H9 (cell line): ENCODE measurements at regions not wholly inside any gene's neighbourhood (a gene's known extent, or its start where the extent isn't known, plus 50 kb on each side); places are given as distances from the start of the nearest gene placed in this dataset.

Source experiments
- DNase-seq: peaks from one replicate; pipeline ENCODE4 v3.0.0-alpha.2; 2017
- H2AFZ ChIP-seq: one replicate; pipeline ENCODE4 v1.6.1; 2013; ENCODE audit warnings: mild to moderate bottlenecking, low read length, control low read depth, moderate library complexity
- H2AK5ac ChIP-seq: 2 replicates; pipeline ENCODE4 v1.6.1; 2013; ENCODE audit warnings: low read length, control low read depth, mixed read lengths; ENCODE audit not compliant: insufficient read length
- H2BK120ac ChIP-seq: one replicate; pipeline ENCODE4 v1.6.1; 2013; ENCODE audit warnings: low read depth, mild to moderate bottlenecking, low read length, control low read depth, inconsistent platforms; ENCODE audit not compliant: poor library complexity, severe bottlenecking
- H2BK12ac ChIP-seq: 2 replicates; pipeline ENCODE4 v1.6.1; 2013; ENCODE audit warnings: low read length, control low read depth, mixed read lengths, low read depth; ENCODE audit not compliant: insufficient read length
- H2BK15ac ChIP-seq: 2 replicates; pipeline ENCODE4 v1.6.1; 2013; ENCODE audit warnings: low read depth, low read length, control low read depth
- H2BK20ac ChIP-seq: one replicate; pipeline ENCODE4 v1.6.1; 2013; ENCODE audit warnings: low read depth, mild to moderate bottlenecking, low read length, control low read depth, inconsistent platforms; ENCODE audit not compliant: poor library complexity, severe bottlenecking
- H2BK5ac ChIP-seq: 2 replicates; pipeline ENCODE4 v1.6.1; 2013; ENCODE audit warnings: low read length, control low read depth, mixed read lengths; ENCODE audit not compliant: insufficient read length
- H3K14ac ChIP-seq: 2 replicates; pipeline ENCODE4 v1.6.1; 2013; ENCODE audit warnings: low read length, control low read depth; ENCODE audit not compliant: insufficient read depth
- H3K18ac ChIP-seq: 2 replicates; pipeline ENCODE4 v1.6.1; 2013; ENCODE audit warnings: low read depth, mild to moderate bottlenecking, mixed read lengths, low read length, control low read depth; ENCODE audit not compliant: insufficient read length
- H3K23ac ChIP-seq: 2 replicates; pipeline ENCODE4 v1.6.1; 2013; ENCODE audit warnings: low read length, control low read depth, mixed read lengths, low read depth; ENCODE audit not compliant: insufficient read length
- H3K23me2 ChIP-seq: 2 replicates; pipeline ENCODE4 v1.6.1; 2013; ENCODE audit warnings: low read depth, mild to moderate bottlenecking, mixed read lengths, low read length, control low read depth; ENCODE audit not compliant: insufficient read length, poor library complexity, severe bottlenecking
- H3K27ac ChIP-seq: 2 replicates; pipeline ENCODE4 v1.5.1; 2013; ENCODE audit warnings: low read length, control low read depth, mixed read lengths, low read depth; ENCODE audit not compliant: insufficient read length
- H3K27me3 ChIP-seq: 2 replicates; pipeline ENCODE4 v1.6.1; 2013; ENCODE audit warnings: low read length, control low read depth, inconsistent platforms; ENCODE audit not compliant: insufficient read depth
- H3K4ac ChIP-seq: 2 replicates; pipeline ENCODE4 v1.6.1; 2013; ENCODE audit warnings: low read depth, mild to moderate bottlenecking, control low read depth, inconsistent platforms, low read length, moderate library complexity
- H3K4me1 ChIP-seq: 2 replicates; pipeline ENCODE4 v1.6.1; 2013; ENCODE audit warnings: low read length, control low read depth, inconsistent platforms; ENCODE audit not compliant: insufficient read depth
- H3K4me2 ChIP-seq: 2 replicates; pipeline ENCODE4 v1.6.1; 2013; ENCODE audit warnings: low read length, control low read depth, mixed read lengths; ENCODE audit not compliant: insufficient read length, insufficient read depth
- H3K56ac ChIP-seq: 2 replicates; pipeline ENCODE4 v1.6.1; 2013; ENCODE audit warnings: low read depth, mild to moderate bottlenecking, mixed read lengths, low read length, control low read depth; ENCODE audit not compliant: insufficient read length
- H3K79me1 ChIP-seq: 2 replicates; pipeline ENCODE4 v1.6.1; 2013; ENCODE audit warnings: low read depth, mild to moderate bottlenecking, moderate library complexity, low read length, control low read depth, inconsistent platforms; ENCODE audit not compliant: insufficient read depth, poor library complexity, severe bottlenecking
- H3K79me2 ChIP-seq: 2 replicates; pipeline ENCODE4 v1.6.1; 2013; ENCODE audit warnings: low read length, control low read depth, inconsistent platforms; ENCODE audit not compliant: insufficient read depth
- H3K9ac ChIP-seq: 2 replicates; pipeline ENCODE4 v1.6.1; 2013; ENCODE audit warnings: low read length, control low read depth, mixed read lengths; ENCODE audit not compliant: insufficient read length; ENCODE audit errors: extremely low read depth
- H3K9me3 ChIP-seq: one replicate; pipeline ENCODE4 v1.6.1; 2013; ENCODE audit warnings: low read depth, low read length, inconsistent platforms; ENCODE audit not compliant: control insufficient read depth
- H3T11ph ChIP-seq: one replicate; pipeline ENCODE4 v1.6.1; 2013; ENCODE audit warnings: mild to moderate bottlenecking, low read length, control low read depth, inconsistent platforms
- H4K20me1 ChIP-seq: one replicate; pipeline ENCODE4 v1.6.1; 2013; ENCODE audit not compliant: control insufficient read depth, insufficient read length, insufficient read depth
- H4K5ac ChIP-seq: 2 replicates; pipeline ENCODE4 v1.6.1; 2013; ENCODE audit warnings: low read depth, mild to moderate bottlenecking, mixed read lengths, low read length, control low read depth; ENCODE audit not compliant: insufficient read length
- H4K8ac ChIP-seq: replicated peaks from 2 replicates; pipeline ENCODE4 v1.6.1; 2013; ENCODE audit warnings: low read length, control low read depth, mixed read lengths, low read depth; ENCODE audit not compliant: insufficient read length
- H4K91ac ChIP-seq: 2 replicates; pipeline ENCODE4 v1.6.1; 2013; ENCODE audit warnings: low read depth, mild to moderate bottlenecking, moderate library complexity, mixed read lengths, low read length, control low read depth; ENCODE audit not compliant: insufficient read length
- H3K27ac Mint-ChIP-seq, 3 experiments: 2 replicates in 2 of 3; 3 replicates in 1 of 3; pipeline ENCODE4 v1.8.0; 2020 to 2021; ENCODE audit warnings: mixed read lengths in 3 of 3, mild to moderate bottlenecking in 1 of 3, moderate library complexity in 1 of 3
- H3K27me3 Mint-ChIP-seq: 2 replicates; pipeline ENCODE4 v1.8.0; 2021; ENCODE audit warnings: low read depth, mild to moderate bottlenecking, moderate library complexity, mixed read lengths
- H3K36me3 Mint-ChIP-seq, 3 experiments: 2 replicates in 2 of 3; 3 replicates in 1 of 3; pipeline ENCODE4 v1.8.0; 2020 to 2021; ENCODE audit warnings: low read depth in 3 of 3, mixed read lengths in 3 of 3; ENCODE audit not compliant: insufficient read depth in 1 of 3
- H3K4me1 Mint-ChIP-seq, 2 experiments: 2 replicates each; pipeline ENCODE4 v1.8.0; 2020; ENCODE audit warnings: mixed read lengths in 2 of 2
- H3K4me3 Mint-ChIP-seq, 2 experiments: 2 replicates in 1 of 2; 3 replicates in 1 of 2; pipeline ENCODE4 v1.8.0; 2020 to 2021; ENCODE audit warnings: mild to moderate bottlenecking in 2 of 2, mixed read lengths in 2 of 2, moderate library complexity in 1 of 2
- H3K9me3 Mint-ChIP-seq, 2 experiments: 2 replicates in 1 of 2; 3 replicates in 1 of 2; pipeline ENCODE4 v1.8.0; 2020; ENCODE audit warnings: mild to moderate bottlenecking in 2 of 2, mixed read lengths in 2 of 2, moderate library complexity in 1 of 2
- CTCF ChIP-seq: fragments of 200-600 bp; sonication (generic); conservative IDR thresholded peaks from 3 replicates; pipeline ENCODE4 v1.8.0; 2021; ENCODE audit warnings: antibody characterized with exemption, mild to moderate bottlenecking
- WGBS: extraction: QIAGEN DNeasy Blood & Tissue Kit; methylation state at CpG from one replicate; pipeline ENCODE4 v1.1.7; 2013; ENCODE audit warnings: missing lambda C conversion rate, low lambda C conversion rate, mixed read lengths; ENCODE audit not compliant: insufficient read length; ENCODE audit errors: extremely low coverage; 5-methylcytosine and 5-hydroxymethylcytosine counted together

GRCh38 chrX:42477396-42477795, 300.6 kb downstream of the PPP1R2C start:
- no CpG with 5 or more reads among the region's 1 CpG for WGBS
- no peak overlapping the region for H2AFZ ChIP-seq
- Mint-ChIP-seq H3K4me3 (no peak overlapping the region), H3K36me3 (peaks cover 8 to 22% (median 10%) of the 10 kb centered on the region in 3 experiments), H3K4me1 (no peaks in the 10 kb centered on the region), H3K9me3 (peaks cover 20 to 41% of the 10 kb centered on the region in 2 experiments), H3K27me3 (no peaks in the 10 kb centered on the region; the same call in 1 of the 2 replicates), H3K27ac (no peak overlapping the region)
- H3K14ac ChIP-seq: no peak overlapping the region
- no peak overlapping the region for H3K9ac ChIP-seq
- H3K4me1 ChIP-seq: no peaks in the 10 kb centered on the region
- H3K79me1 ChIP-seq: no peaks in the 10 kb centered on the region
- no peak overlapping the region for H3K4me2 ChIP-seq
- no peak overlapping the region for H4K5ac ChIP-seq
- no peak overlapping the region for H4K91ac ChIP-seq
- H4K20me1 ChIP-seq: no peaks in the 10 kb centered on the region
- no peak overlapping the region for H3K56ac ChIP-seq
- H3K27ac ChIP-seq: no peak overlapping the region
- no peaks in the 10 kb centered on the region for H3K27me3 ChIP-seq
- H3K9me3 ChIP-seq: no peaks in the 10 kb centered on the region
- no peak overlapping the region for H3K4ac ChIP-seq
- TF ChIP-seq CTCF: no peak
- no peak overlapping the region for H2BK120ac ChIP-seq
- no peak overlapping the region for H2BK20ac ChIP-seq
- H3K18ac ChIP-seq: no peak overlapping the region
- H2BK15ac ChIP-seq: no peak overlapping the region
- no peak overlapping the region for H3K23ac ChIP-seq
- no peak overlapping the region for H2AK5ac ChIP-seq
- no peak overlapping the region for H4K8ac ChIP-seq
- H3K23me2 ChIP-seq: no peaks in the 10 kb centered on the region
- no peak overlapping the region for H2BK5ac ChIP-seq
- H3T11ph ChIP-seq: no peak overlapping the region
- no peaks in the 10 kb centered on the region for H3K79me2 ChIP-seq
- DNase-seq: no peak
- H2BK12ac ChIP-seq: no peak overlapping the region
